GM12891 (cell line): ENCODE measurements at regions not wholly inside any gene's neighbourhood (a gene's known extent, or its start where the extent isn't known, plus 50 kb on each side); places are given as distances from the start of the nearest gene placed in this dataset.
"Not testable (repeated sequence)": the region's sequence is repeated elsewhere in the genome, so short reads cannot be mapped to it uniquely, and the experiment has no call there.

Experiments
- DNase-seq: peaks from one replicate; pipeline ENCODE4 v3.0.0; 2011; ENCODE audit warnings: low spot score; ENCODE audit not compliant: insufficient read length
- FAIRE-seq: peaks from 2 replicates; lab custom pipeline; 2011; peaks lifted over from hg19 to GRCh38; lab: Jason Lieb, UNC
- PAX5 ChIP-seq: IDR thresholded peaks from 2 replicates; pipeline ENCODE4 v1.6.1; 2011; ENCODE audit warnings: low read length, moderate library complexity, mild to moderate bottlenecking; ENCODE audit not compliant: insufficient read depth, severe bottlenecking
- POLR2A ChIP-seq: IDR thresholded peaks from 2 replicates; pipeline ENCODE4 v1.6.1; 2011; ENCODE audit warnings: low read depth, low read length, control low read depth
- POLR2AphosphoS5 ChIP-seq: IDR thresholded peaks from 2 replicates; pipeline ENCODE4 v1.6.1; 2011; ENCODE audit warnings: low read depth, low read length, control low read depth
- POU2F2 ChIP-seq: IDR thresholded peaks from 2 replicates; pipeline ENCODE4 v1.6.1; 2011; ENCODE audit warnings: low read depth, mild to moderate bottlenecking, control low read depth, low read length, moderate library complexity
- SPI1 ChIP-seq: IDR thresholded peaks from 2 replicates; pipeline ENCODE4 v1.6.1; 2011; ENCODE audit warnings: low read depth, low read length, control low read depth
- TAF1 ChIP-seq: IDR thresholded peaks from 2 replicates; pipeline ENCODE4 v1.6.1; 2011; ENCODE audit warnings: low read depth, low read length, control low read depth

GRCh38 chr10:85333594-85333993 is 1005.2 kb downstream of the CCSER2 start:
- DNase-seq = no peak
- no peak for FAIRE-seq
- TF ChIP-seq SPI1 (no peak), PAX5 (no peak)

GRCh38 chr10:85362401-85362800 is 1004.2 kb downstream of the GRID1 start:
- no peak for TF ChIP-seq POU2F2
- TF ChIP-seq TAF1 = no peak
- no peak for TF ChIP-seq POLR2A
- no peak for TF ChIP-seq SPI1
- no peak for FAIRE-seq
- DNase-seq = no peak

- no peak for FAIRE-seq
- no peak for DNase-seq
- TF ChIP-seq TAF1 (no peak), POLR2AphosphoS5 (no peak)
Measured at GRCh38 chr10:85377029-85377806, 989.4 kb downstream of the GRID1 start.

- FAIRE-seq = no peak
- DNase-seq = no peak
- no peak for TF ChIP-seq TAF1
Measured at GRCh38 chr10:85379338-85379737, 987.3 kb downstream of the GRID1 start.

GRCh38 chr10:85400981-85401695 is 965.5 kb downstream of the GRID1 start:
- TF ChIP-seq POLR2A (no peak), TAF1 (no peak), POU2F2 (no peak), PAX5 (no peak), POLR2AphosphoS5 (no peak), SPI1 (no peak)
- DNase-seq (no peak), FAIRE-seq (no peak)

DNA sequence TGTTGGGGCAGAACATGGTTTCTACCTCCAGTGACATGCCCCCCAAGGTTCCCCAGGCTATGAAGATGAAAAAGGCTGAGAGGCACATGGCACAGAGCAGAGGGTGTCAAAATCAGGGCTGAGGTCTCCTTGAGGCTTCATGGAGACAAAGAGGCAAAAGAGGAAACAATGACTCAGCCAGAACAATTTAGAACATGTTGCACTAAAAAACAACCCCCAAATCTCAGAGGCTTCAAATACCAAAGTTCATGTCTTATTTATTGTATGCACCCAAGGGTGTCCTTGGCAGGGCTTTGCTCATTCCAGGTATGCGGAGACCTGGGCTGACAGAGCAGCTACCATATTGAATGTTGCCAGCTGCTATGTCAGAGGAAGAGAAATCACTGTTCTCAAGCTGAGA is 964.1 kb downstream of the GRID1 start:
- TF ChIP-seq POU2F2 (no peak), POLR2A (no peak), TAF1 (no peak), POLR2AphosphoS5 (no peak), SPI1 (no peak), PAX5 (no peak)
- FAIRE-seq (no peak), DNase-seq (no peak)

DNA sequence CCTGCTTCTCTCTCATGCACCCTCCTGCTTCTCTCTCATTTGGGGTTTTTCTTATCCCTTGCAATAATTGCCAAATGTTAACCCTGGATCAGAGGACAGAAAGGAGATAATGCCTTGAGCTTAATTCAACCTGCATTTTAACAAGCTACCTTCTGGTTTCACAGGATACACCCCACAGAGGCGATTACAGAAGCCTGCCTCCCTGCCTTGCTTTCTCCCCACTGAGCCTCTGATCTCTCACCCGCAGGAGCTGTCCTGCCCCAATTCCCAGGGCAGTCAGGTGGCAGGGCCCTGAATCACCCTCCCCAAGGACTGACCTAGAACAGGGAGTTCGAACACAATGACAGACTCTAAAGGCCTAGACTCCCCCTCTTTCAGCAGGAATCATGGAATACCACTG is 959.5 kb downstream of the GRID1 start:
- FAIRE-seq (no peak), DNase-seq (no peak)
- no peak for TF ChIP-seq POLR2A
- no peak for TF ChIP-seq PAX5
- no peak for TF ChIP-seq TAF1
- no peak for TF ChIP-seq POLR2AphosphoS5
- TF ChIP-seq POU2F2 = no peak
- no peak for TF ChIP-seq SPI1

GRCh38 chr10:85408388-85408787 is 958.2 kb downstream of the GRID1 start:
- DNase-seq (no peak), FAIRE-seq (no peak)

DNA sequence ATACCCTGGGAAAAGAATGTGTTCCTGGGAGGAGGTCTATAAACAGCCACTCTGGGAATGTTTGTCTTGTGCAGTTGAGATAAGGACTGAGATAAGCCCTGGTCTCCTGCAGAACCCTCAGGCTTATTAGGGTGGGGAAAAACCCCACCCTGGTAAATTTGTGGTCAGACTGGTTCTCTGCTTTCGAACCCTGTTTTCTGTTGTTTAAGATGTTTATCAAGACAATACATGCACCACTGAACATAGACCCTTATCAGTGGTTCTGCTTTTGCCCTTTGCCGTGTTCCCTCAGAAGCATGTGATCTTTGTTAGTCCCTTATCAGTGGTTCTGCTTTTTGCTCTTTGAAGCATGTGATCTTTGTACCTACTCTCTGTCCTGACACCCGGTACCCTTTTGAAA is 956.0 kb downstream of the GRID1 start:
- FAIRE-seq, DNase-seq: not testable (repeated sequence)

More at GRCh38 chr10:85408388-85408787, 958.2 kb downstream of the GRID1 start:
- TF ChIP-seq POLR2AphosphoS5 (no peak), TAF1 (no peak), SPI1 (no peak), PAX5 (no peak), POLR2A (no peak), POU2F2 (no peak)

GRCh38 chr10:85413570-85413969 is 953.0 kb downstream of the GRID1 start:
- DNase-seq (no peak), FAIRE-seq (no peak)
- no peak for TF ChIP-seq POLR2A
- no peak for TF ChIP-seq SPI1
- no peak for TF ChIP-seq POU2F2
- TF ChIP-seq POLR2AphosphoS5 = no peak
- no peak for TF ChIP-seq PAX5
- no peak for TF ChIP-seq TAF1
